ENCODE measurements at regions not wholly inside any gene's neighbourhood (a gene's known extent, or its start where the extent isn't known, plus 50 kb on each side); places are given as distances from the start of the nearest gene placed in this dataset.

GRCh38 chr19:27676877-27677276 is 1536.1 kb downstream of the UQCRFS1 start:
- TF ChIP-seq CTCF (conservative IDR thresholded peaks at IDR 0.05; ENCODE audit: low read depth, low read length): no peak
- no peak for TF ChIP-seq EZH2 (IDR thresholded peaks at IDR 0.05; ENCODE audit: borderline replicate concordance, low read depth, low read length, poor library complexity, severe bottlenecking)
